ENCODE measurements at regions not wholly inside any gene's neighbourhood (a gene's known extent, or its start where the extent isn't known, plus 50 kb on each side); places are given as distances from the start of the nearest gene placed in this dataset.

DNA sequence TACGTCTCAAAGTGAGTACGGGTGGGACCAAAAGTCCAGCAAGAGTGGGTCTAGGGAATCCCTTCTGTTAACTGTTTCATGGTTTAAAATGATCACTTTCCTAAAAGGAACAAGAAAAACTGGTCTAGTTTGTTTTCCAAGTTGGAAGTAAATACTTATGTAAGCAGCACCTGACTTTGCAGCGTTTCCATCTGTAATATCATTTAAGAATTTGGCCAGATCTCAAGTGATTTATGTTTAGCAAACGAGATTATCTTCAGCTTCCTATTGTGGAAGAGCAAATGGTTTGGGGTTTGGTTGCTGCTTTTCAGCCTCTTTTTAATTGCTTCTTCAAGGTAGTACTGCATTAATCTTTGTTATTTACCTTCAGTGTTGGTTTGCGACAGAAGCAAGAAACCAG lies 50.4 kb downstream of the FHIP1A start:
- no peak overlapping the region for H3K4me3 ChIP-seq (ENCODE audit: control insufficient read depth, low read depth, low read length)
- TF ChIP-seq CTCF (conservative IDR thresholded peaks at IDR 0.05; ENCODE audit: control insufficient read depth, insufficient read depth, low read depth, low read length), result no peak

GRCh38 chr4:151460434-151460833 lies 51.5 kb downstream of the FHIP1A start:
- no peak for TF ChIP-seq CTCF (conservative IDR thresholded peaks at IDR 0.05; ENCODE audit: control insufficient read depth, insufficient read depth, low read depth, low read length)
- DNase-seq (ENCODE audit: low read depth), result no peak
- H3K4me3 ChIP-seq (ENCODE audit: control insufficient read depth, low read depth, low read length), result no peak overlapping the region

More for the DNA sequence above, 50.4 kb downstream of the FHIP1A start:
- DNase-seq (ENCODE audit: low read depth), result no peak

- H3K4me3 ChIP-seq (ENCODE audit: control insufficient read depth, low read depth, low read length), result no peak overlapping the region
- no peak for TF ChIP-seq CTCF (conservative IDR thresholded peaks at IDR 0.05; ENCODE audit: control insufficient read depth, insufficient read depth, low read depth, low read length)
- DNase-seq (ENCODE audit: low read depth), result no peak
Measured at GRCh38 chr4:151462554-151462953, 53.6 kb downstream of the FHIP1A start.

DNA sequence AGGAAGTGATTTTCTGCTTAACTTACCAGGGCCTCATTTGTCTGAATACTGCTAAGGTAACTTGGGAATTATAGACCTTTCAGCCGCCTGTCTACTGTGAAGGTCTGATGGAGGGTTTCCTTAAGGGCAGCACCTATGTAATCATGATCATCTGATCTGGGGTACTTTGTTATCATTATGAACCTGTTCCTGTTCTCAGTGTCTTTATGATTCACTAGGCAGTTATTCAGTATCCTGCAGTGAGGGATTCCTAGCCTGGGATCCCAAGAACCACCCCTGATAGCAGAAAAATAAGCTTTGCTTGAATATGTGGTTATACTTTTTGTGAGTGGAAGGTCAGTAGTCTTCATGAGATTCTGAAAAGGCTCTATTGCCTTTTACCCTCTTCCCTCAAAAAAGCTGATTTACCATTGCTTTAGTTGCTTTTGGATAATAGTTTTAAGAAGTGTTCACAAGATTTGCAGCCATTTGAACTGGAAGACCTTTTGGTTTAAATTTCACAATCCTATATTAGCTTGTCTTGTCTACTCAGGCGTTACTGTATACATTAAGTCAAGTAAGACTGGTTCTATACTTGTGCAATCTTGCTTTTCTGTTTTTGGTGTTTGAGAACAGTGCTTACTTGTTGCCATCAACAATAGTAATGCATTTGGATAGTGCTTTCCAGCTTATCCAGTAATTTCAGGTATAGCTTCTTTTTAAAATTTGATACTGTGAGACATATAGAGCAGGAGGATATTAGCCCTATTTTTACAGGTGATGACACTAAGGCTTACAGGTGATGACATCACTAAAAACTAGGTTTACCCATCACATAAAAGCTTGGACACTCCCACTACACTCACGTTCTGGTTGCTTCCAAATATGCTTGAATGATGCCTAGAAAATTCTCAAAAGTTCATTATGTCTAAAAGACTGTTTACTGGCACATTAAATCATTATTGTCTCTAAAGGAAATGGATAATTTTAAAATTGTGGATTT lies 60.0 kb downstream of the FHIP1A start:
- DNase-seq (ENCODE audit: low read depth), result no peak
- TF ChIP-seq CTCF (conservative IDR thresholded peaks at IDR 0.05; ENCODE audit: control insufficient read depth, insufficient read depth, low read depth, low read length), result no peak
- no peak overlapping the region for H3K4me3 ChIP-seq (ENCODE audit: control insufficient read depth, low read depth, low read length)

- TF ChIP-seq CTCF (conservative IDR thresholded peaks at IDR 0.05; ENCODE audit: control insufficient read depth, insufficient read depth, low read depth, low read length), result no peak
Measured at GRCh38 chr4:151469970-151470369, 61.0 kb downstream of the FHIP1A start.

GRCh38 chr4:151471728-151472127 lies 62.8 kb downstream of the FHIP1A start:
- H3K4me3 ChIP-seq (ENCODE audit: control insufficient read depth, low read depth, low read length), result no peak overlapping the region
- DNase-seq (ENCODE audit: low read depth), result no peak
- no peak for TF ChIP-seq CTCF (conservative IDR thresholded peaks at IDR 0.05; ENCODE audit: control insufficient read depth, insufficient read depth, low read depth, low read length)

More at GRCh38 chr4:151469970-151470369, 61.0 kb downstream of the FHIP1A start:
- H3K4me3 ChIP-seq (ENCODE audit: control insufficient read depth, low read depth, low read length), result no peak overlapping the region
- DNase-seq (ENCODE audit: low read depth), result no peak
